Uterus (tissue), 2 donors: ENCODE measurements at regions not wholly inside any gene's neighbourhood (a gene's known extent, or its start where the extent isn't known, plus 50 kb on each side); places are given as distances from the start of the nearest gene placed in this dataset.

Experiments
- POLR2A ChIP-seq, 2 donors: fragments of 450-650 bp; IDR thresholded peaks; one replicate each; pipeline ENCODE4 v1.6.1; 2016; ENCODE audit warnings: antibody characterized with exemption in 2 of 2, mild to moderate bottlenecking in 1 of 2, moderate library complexity in 1 of 2
- TF ChIP-seq, protein P1 (sequence below), 4 experiments: fragments of 200-600 bp in 2 of 4; fragments of 450-650 bp in 2 of 4; sonication (generic) in 2 of 4; IDR thresholded peaks; one replicate each; pipeline ENCODE4 v1.5.1; 2016 to 2019; ENCODE audit warnings: antibody characterized with exemption in 4 of 4, mild to moderate bottlenecking in 2 of 4, moderate library complexity in 1 of 4

DNA sequence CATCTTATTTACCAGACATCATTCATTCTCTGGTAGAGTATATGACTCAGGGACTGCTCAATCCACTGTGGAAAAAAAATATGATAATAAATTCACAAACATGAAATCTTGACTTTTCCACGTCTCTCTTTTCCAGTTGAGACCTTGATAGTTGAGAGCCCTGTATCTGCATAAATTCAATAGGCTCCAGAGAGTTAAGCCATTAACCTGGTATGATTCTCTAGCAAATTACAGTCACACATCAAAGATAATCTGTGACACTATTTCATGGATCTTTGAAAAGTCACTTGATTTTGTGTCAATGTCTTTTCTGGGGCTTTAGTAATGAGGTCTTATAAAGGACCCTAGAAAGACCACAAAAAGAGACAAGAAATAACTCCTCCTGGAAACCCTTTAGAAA is 154.2 kb upstream of the FOXG1 start:
- TF ChIP-seq POLR2A (IDR thresholded peaks at IDR 0.05) = no peak
- TF ChIP-seq, protein P1, sequence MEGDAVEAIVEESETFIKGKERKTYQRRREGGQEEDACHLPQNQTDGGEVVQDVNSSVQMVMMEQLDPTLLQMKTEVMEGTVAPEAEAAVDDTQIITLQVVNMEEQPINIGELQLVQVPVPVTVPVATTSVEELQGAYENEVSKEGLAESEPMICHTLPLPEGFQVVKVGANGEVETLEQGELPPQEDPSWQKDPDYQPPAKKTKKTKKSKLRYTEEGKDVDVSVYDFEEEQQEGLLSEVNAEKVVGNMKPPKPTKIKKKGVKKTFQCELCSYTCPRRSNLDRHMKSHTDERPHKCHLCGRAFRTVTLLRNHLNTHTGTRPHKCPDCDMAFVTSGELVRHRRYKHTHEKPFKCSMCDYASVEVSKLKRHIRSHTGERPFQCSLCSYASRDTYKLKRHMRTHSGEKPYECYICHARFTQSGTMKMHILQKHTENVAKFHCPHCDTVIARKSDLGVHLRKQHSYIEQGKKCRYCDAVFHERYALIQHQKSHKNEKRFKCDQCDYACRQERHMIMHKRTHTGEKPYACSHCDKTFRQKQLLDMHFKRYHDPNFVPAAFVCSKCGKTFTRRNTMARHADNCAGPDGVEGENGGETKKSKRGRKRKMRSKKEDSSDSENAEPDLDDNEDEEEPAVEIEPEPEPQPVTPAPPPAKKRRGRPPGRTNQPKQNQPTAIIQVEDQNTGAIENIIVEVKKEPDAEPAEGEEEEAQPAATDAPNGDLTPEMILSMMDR (IDR thresholded peaks at IDR 0.05) = no peak
